Activated CD4-positive, alpha-beta T cell treated with anti-CD3 and anti-CD28 coated beads for 1 hour (primary cell): ENCODE measurements at regions not wholly inside any gene's neighbourhood (a gene's known extent, or its start where the extent isn't known, plus 50 kb on each side); places are given as distances from the start of the nearest gene placed in this dataset.

Experiments
- DNase-seq: peaks from one replicate; pipeline ENCODE4 v3.0.0-alpha.2; 2020

DNA sequence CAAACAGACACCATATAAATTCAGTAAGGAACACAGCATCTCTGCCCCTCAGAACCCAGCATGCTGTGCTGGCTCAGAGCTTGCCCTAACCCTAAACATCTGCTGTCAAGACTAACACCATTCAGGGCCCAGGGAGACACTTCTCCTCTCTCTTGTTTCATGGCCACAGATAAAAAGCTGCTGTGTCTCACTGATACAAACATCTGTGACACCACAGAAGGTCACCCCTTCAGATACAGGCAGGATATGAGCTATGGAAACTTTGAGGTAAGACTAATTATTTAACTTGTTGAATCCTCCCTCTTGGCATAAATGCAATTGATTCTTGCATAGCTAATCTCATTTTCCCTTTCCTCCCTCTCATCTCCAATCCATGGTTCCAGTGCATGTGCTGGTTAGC is 61.6 kb upstream of the GPR12 start:
- no peak for DNase-seq

DNA sequence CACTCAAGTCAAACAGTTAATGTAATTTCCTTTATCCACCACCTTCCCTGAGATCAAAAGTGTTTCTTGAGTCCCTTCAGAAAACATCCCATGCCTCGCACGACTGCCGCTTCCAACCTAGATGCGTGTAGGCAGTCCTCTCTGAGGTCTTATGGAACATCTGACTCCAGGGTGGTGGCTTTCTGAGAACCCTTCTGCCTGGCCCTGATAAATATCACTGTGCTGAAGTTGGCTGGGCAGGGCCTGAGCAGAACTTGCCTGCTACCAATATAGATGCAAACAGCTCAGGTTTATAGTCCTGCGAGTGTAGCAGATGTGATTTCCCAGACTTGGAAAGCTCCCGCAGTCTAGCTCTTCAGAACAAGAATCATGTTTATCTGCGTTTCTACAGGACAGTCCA is 61.1 kb upstream of the GPR12 start:
- no peak for DNase-seq

GRCh38 chr13:26820871-26821270 is 60.3 kb upstream of the GPR12 start:
- no peak for DNase-seq

DNA sequence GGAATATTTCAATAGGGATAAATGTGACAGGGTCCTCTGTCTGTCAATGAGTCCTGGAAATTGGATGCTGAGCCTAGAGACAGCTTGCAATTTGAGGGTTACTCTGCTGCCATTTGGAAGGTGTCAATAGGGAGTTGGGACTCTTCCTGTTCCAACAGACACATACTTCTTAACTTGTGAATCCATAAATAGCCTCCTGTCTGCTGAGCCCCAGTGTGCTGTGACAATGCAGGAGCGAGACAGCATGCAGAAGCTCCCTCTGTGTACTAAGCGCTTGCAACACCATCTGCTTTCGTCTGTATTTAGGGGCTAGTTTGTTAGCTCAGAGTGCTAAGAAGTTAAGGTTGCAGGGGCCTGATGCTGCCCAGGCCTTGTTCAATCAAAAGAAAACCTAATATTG is 58.5 kb upstream of the GPR12 start:
- no peak for DNase-seq

DNA sequence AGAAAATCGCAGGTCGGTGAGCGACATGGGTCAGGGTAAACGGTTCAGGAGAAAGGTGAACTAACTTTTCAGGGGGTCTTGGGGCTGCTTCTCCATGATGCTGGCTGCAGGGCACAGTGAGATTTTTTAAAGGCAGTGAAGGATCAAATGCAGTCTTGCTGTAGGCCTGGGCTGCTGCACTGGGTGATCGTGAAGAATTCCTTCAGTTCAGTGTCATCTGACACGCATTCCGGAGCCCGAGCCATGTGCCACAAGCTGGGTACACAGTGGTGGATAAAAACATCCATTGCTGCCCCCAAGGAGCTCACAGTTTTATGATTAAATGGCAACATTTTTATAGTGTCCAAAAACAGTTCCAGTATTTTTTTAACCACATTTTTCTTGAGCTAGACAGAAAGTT is 56.3 kb upstream of the GPR12 start:
- no peak for DNase-seq

DNA sequence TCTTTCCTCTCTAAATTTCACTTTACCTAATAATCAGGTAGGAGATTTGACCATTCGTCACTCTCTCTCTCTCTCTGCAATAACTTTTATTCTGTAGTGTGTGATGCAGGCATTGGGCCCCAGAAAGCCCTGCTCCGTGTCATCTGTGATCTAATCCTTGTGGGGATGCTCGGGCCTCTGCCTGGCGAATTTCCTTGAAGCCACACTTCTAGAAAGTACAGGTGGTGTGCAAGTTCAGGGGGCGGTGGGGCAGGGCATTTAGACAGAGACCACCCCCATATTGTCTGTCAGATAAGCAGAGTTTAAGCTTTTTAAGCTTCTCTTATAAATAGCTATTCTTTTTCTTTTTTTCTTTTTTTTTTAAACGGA is 53.4 kb upstream of the GPR12 start:
- DNase-seq, result no peak

DNA sequence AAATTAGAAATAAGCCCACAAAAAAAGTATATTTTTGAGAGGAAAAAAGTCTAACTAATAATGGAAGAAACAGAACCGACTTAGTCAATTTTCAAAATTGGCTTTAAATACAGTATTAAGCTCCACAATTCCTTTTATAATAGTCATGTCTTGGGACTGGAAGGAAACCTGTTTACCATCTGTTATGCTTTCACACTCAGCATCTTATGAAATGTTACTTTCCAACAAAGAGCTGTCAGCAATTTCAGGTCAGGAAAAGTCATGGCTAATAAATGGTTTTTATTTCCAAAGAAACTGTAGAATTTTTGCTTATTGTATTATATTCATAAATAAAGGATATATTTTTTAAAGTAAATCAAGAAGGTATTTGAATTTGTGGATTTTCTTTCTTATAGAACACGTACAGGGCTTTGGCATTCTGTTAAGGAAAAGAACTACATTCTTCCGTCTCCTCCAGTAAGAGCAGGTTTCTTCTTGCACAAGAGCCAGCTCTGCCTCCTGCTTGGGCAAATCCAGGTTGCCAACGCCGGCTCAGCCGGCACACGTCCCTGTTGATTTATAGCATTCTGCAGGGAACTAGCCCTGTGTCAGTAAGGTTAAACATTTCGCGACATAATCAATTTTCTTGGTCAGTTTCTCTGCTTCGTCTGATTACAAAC is 52.9 kb upstream of the GPR12 start:
- DNase-seq, result no peak

DNA sequence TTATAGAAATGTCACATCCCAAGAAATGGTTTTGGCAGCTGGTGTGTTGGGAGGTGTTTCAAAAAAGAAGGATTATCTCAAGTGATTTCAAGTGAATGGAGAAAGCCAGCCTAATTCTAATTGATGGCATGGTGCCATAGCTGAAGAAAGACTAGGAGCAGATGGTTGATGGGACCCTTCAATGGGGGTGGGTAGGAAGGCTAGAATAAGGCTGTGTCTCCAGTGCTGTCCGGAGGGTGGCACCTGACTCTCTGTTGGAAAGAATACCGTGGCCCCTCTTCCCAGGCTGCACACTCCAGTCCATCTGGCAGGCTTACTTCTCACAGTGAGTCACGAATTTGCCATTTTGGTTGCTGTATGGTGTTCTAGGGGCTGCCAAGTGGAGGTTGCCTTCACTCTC is 51.0 kb upstream of the GPR12 start:
- no peak for DNase-seq
